B cell (primary cell): ENCODE measurements at regions not wholly inside any gene's neighbourhood (a gene's known extent, or its start where the extent isn't known, plus 50 kb on each side); places are given as distances from the start of the nearest gene placed in this dataset.
A peak's percentile ranks its signal among the peaks of the same experiment; 100 is the strongest.
"Not testable (repeated sequence)": the region's sequence is repeated elsewhere in the genome, so short reads cannot be mapped to it uniquely, and the experiment has no call there.

Source experiments
- ATAC-seq: fragments of 200-7000 bp; cut with Tn5 transposase; one replicate; pipeline ENCODE4 v1.10.0; 2021; ENCODE audit warnings: low read depth, mild to moderate bottlenecking, moderate number of reproducible peaks, moderate library complexity
- CTCF ChIA-PET: fragments of 350-600 bp; sonication (Branson Sonifier 250); formaldehyde crosslinking; loops from one replicate; lab custom pipeline; 2021; ENCODE audit warnings: antibody characterized with exemption, inconsistent platforms; lab: Charles Lee
- POLR2A ChIA-PET: fragments of 350-600 bp; sonication (Branson Sonifier 250); formaldehyde crosslinking; loops from one replicate; lab custom pipeline; 2021; ENCODE audit warnings: antibody characterized with exemption; lab: Charles Lee
- DNase-seq: peaks from one replicate; pipeline ENCODE4 v3.0.0; 2013
- H2AFZ ChIP-seq: 2 replicates; pipeline ENCODE4 v1.6.1; 2012; ENCODE audit warnings: mild to moderate bottlenecking, low read depth, low read length; ENCODE audit not compliant: insufficient read depth, poor library complexity, severe bottlenecking
- H3K27ac ChIP-seq, 2 donors: 1 replicate in 1 of 2; 2 replicates in 1 of 2; pipeline ENCODE4 v1.5.1; 2012 to 2013; ENCODE audit warnings: low read length in 2 of 2, mild to moderate bottlenecking in 2 of 2, moderate library complexity in 1 of 2
- H3K27me3 ChIP-seq, 4 experiments: fragments of 200-600 bp in 1 of 4; sonication (generic) in 1 of 4; replicated peaks in 1 of 4; 1 replicate in 2 of 4; 2 replicates in 2 of 4; pipeline versions ENCODE4 v1.6.1 to v1.7.0; 2013 to 2016; ENCODE audit warnings: low read length in 3 of 4, mild to moderate bottlenecking in 2 of 4, mixed read lengths in 1 of 4, moderate library complexity in 1 of 4; ENCODE audit not compliant: insufficient read depth in 4 of 4, control insufficient read depth in 3 of 4; ENCODE audit errors: control extremely low read depth in 1 of 4
- H3K36me3 ChIP-seq, 2 experiments: replicated peaks in 1 of 2; 1 replicate in 1 of 2; 2 replicates in 1 of 2; pipeline versions ENCODE4 v1.6.1 to v1.7.1; 2013; ENCODE audit warnings: low read length in 1 of 2; ENCODE audit not compliant: insufficient read depth in 2 of 2, control insufficient read depth in 1 of 2; ENCODE audit errors: control extremely low read depth in 1 of 2, extremely low read depth in 1 of 2
- H3K4me1 ChIP-seq, 2 donors: fragments of 200-600 bp in 1 of 2; sonication (generic) in 1 of 2; 1 replicate in 1 of 2; 2 replicates in 1 of 2; pipeline versions ENCODE4 v1.5.1 to v1.6.1; 2013 to 2017; ENCODE audit warnings: low read length in 2 of 2; ENCODE audit not compliant: control insufficient read depth in 2 of 2, insufficient read depth in 2 of 2
- H3K4me2 ChIP-seq: replicated peaks from 2 replicates; pipeline ENCODE3; 2012; ENCODE audit warnings: mild to moderate bottlenecking, low read depth, low read length; ENCODE audit not compliant: poor library complexity, severe bottlenecking
- H3K4me3 ChIP-seq, 5 experiments: fragments of 200-600 bp in 1 of 5; sonication (generic) in 1 of 5; 1 replicate in 3 of 5; 2 replicates in 2 of 5; pipeline versions ENCODE4 v1.5.1 to v1.7.0; 2011 to 2016; ENCODE audit warnings: low read length in 4 of 5, mild to moderate bottlenecking in 4 of 5, low read depth in 2 of 5, control low read depth in 1 of 5, moderate library complexity in 1 of 5; ENCODE audit not compliant: insufficient read depth in 1 of 5; ENCODE audit errors: control extremely low read depth in 1 of 5, extremely low read depth in 1 of 5
- H3K79me2 ChIP-seq: fragments of 200-600 bp; sonication (generic); one replicate; pipeline ENCODE4 v1.6.0; 2016; ENCODE audit warnings: low read length; ENCODE audit not compliant: control insufficient read depth, insufficient read depth
- H3K9ac ChIP-seq: fragments of 200-600 bp; sonication (generic); 2 replicates; pipeline ENCODE4 v1.6.1; 2017; ENCODE audit warnings: mild to moderate bottlenecking, low read length, moderate library complexity
- H3K9me3 ChIP-seq, 3 donors: one replicate each; pipeline versions ENCODE4 v1.6.1 to v1.7.1; 2013; ENCODE audit warnings: low read length in 2 of 3; ENCODE audit not compliant: control insufficient read depth in 2 of 3, insufficient read depth in 1 of 3; ENCODE audit errors: control extremely low read depth in 1 of 3
- H4K20me1 ChIP-seq: 2 replicates; pipeline ENCODE4 v1.6.0; 2012; ENCODE audit warnings: mild to moderate bottlenecking, low read length; ENCODE audit not compliant: insufficient read depth, control insufficient read depth, poor library complexity, severe bottlenecking
- H3K27ac Mint-ChIP-seq: one replicate; pipeline ENCODE4 v1.8.0; 2021; ENCODE audit warnings: mixed read lengths
- H3K27me3 Mint-ChIP-seq: one replicate; pipeline ENCODE4 v1.8.0; 2021; ENCODE audit warnings: mixed read lengths
- H3K4me1 Mint-ChIP-seq: one replicate; pipeline ENCODE4 v1.8.0; 2021; ENCODE audit warnings: mixed read lengths
- H3K4me3 Mint-ChIP-seq: one replicate; pipeline ENCODE4 v1.8.0; 2021; ENCODE audit warnings: mixed read lengths
- H3K9me3 Mint-ChIP-seq: one replicate; pipeline ENCODE4 v1.8.0; 2022; ENCODE audit warnings: mixed read lengths; ENCODE audit not compliant: insufficient read depth
- WGBS: methylation state at CpG from one replicate; pipeline ENCODE4 v1.1.5; 2013; ENCODE audit warnings: missing lambda C conversion rate; ENCODE audit not compliant: insufficient coverage; 5-methylcytosine and 5-hydroxymethylcytosine counted together
- intact Hi-C: fragments of 100-400 bp; cut with micrococcal nuclease; formaldehyde crosslinking; loops from one replicate; pipeline ENCODE4 v1.10.0; 2022

GRCh38 chr6:26830992-26831391 is 171.4 kb upstream of the ZNF322 start:
- H2AFZ ChIP-seq, H3K27ac ChIP-seq, H3K4me3 Mint-ChIP-seq, H3K9ac ChIP-seq, H3K9me3 Mint-ChIP-seq, H3K4me1 ChIP-seq, intact Hi-C loops, POLR2A ChIA-PET, H3K4me1 Mint-ChIP-seq, H3K4me2 ChIP-seq, H3K27ac Mint-ChIP-seq, H3K27me3 Mint-ChIP-seq, CTCF ChIA-PET, ATAC-seq, H3K27me3 ChIP-seq, H3K79me2 ChIP-seq, H4K20me1 ChIP-seq, H3K9me3 ChIP-seq, H3K4me3 ChIP-seq, H3K36me3 ChIP-seq: not testable (repeated sequence)
- peak; percentile 2 for DNase-seq
- 94% methylated on average over 9 of the region's 9 CpGs for WGBS

GRCh38 chr6:26835707-26836106 is 176.2 kb upstream of the ZNF322 start:
- CTCF ChIA-PET, POLR2A ChIA-PET, H3K79me2 ChIP-seq, H3K9me3 ChIP-seq, intact Hi-C loops, DNase-seq, H3K36me3 ChIP-seq, H3K27me3 ChIP-seq, H3K4me1 Mint-ChIP-seq, H3K4me2 ChIP-seq, H3K4me3 ChIP-seq, H3K9me3 Mint-ChIP-seq, ATAC-seq, H3K4me1 ChIP-seq, H3K27me3 Mint-ChIP-seq, H3K4me3 Mint-ChIP-seq, H3K27ac Mint-ChIP-seq, H2AFZ ChIP-seq, H3K9ac ChIP-seq, H3K27ac ChIP-seq, H4K20me1 ChIP-seq: not testable (repeated sequence)
- WGBS, result 100% methylated on average over 1 of the region's 5 CpGs

- H3K4me1 Mint-ChIP-seq, H3K27me3 Mint-ChIP-seq, H3K9me3 ChIP-seq, H3K27ac Mint-ChIP-seq, CTCF ChIA-PET, POLR2A ChIA-PET, ATAC-seq, H4K20me1 ChIP-seq, H3K79me2 ChIP-seq, H2AFZ ChIP-seq, H3K4me2 ChIP-seq, H3K27ac ChIP-seq, H3K36me3 ChIP-seq, intact Hi-C loops, DNase-seq, H3K4me3 Mint-ChIP-seq, H3K4me3 ChIP-seq, H3K27me3 ChIP-seq, H3K4me1 ChIP-seq, H3K9me3 Mint-ChIP-seq, H3K9ac ChIP-seq: not testable (repeated sequence)
These were observed 177.1 kb upstream of the ZNF322 start for GRCh38 chr6:26836657-26837056.

- H3K4me1 ChIP-seq, H3K9me3 Mint-ChIP-seq, DNase-seq, H3K27ac Mint-ChIP-seq, H3K9me3 ChIP-seq, H3K4me2 ChIP-seq, H3K79me2 ChIP-seq, H3K27me3 ChIP-seq, H4K20me1 ChIP-seq, H3K27ac ChIP-seq, H3K4me3 Mint-ChIP-seq, H3K4me1 Mint-ChIP-seq, H3K9ac ChIP-seq, CTCF ChIA-PET, intact Hi-C loops, POLR2A ChIA-PET, H3K36me3 ChIP-seq, H3K4me3 ChIP-seq, ATAC-seq, H2AFZ ChIP-seq, H3K27me3 Mint-ChIP-seq: not testable (repeated sequence)
- 100% methylated on average over 1 of the region's 2 CpGs for WGBS
These were observed 185.3 kb upstream of the ZNF322 start for GRCh38 chr6:26844823-26845222.
